Progenitor cell of endocrine pancreas (in vitro differentiated cells): ENCODE measurements at regions not wholly inside any gene's neighbourhood (a gene's known extent, or its start where the extent isn't known, plus 50 kb on each side); places are given as distances from the start of the nearest gene placed in this dataset.
"Not testable (repeated sequence)": the region's sequence is repeated elsewhere in the genome, so short reads cannot be mapped to it uniquely, and the experiment has no call there.

ENCODE experiments used
- DNase-seq: peaks from one replicate; pipeline ENCODE4 v3.0.0; 2021; ENCODE audit warnings: low spot score; ENCODE audit not compliant: unreplicated experiment
- H3K27ac Mint-ChIP-seq: 2 replicates; pipeline ENCODE4 v1.8.0; 2021; ENCODE audit warnings: mild to moderate bottlenecking, moderate library complexity, mixed read lengths
- H3K27me3 Mint-ChIP-seq: 2 replicates; pipeline ENCODE4 v1.8.0; 2021; ENCODE audit warnings: mixed read lengths
- H3K36me3 Mint-ChIP-seq: 2 replicates; pipeline ENCODE4 v1.8.0; 2022; ENCODE audit warnings: mixed read lengths; ENCODE audit not compliant: insufficient read depth
- H3K4me1 Mint-ChIP-seq: 2 replicates; pipeline ENCODE4 v1.8.0; 2021; ENCODE audit warnings: low read depth, mixed read lengths
- H3K4me3 Mint-ChIP-seq: 2 replicates; pipeline ENCODE4 v1.8.0; 2021; ENCODE audit warnings: low read depth, mild to moderate bottlenecking, moderate library complexity, mixed read lengths
- H3K9me3 Mint-ChIP-seq: 2 replicates; pipeline ENCODE4 v1.8.0; 2021; ENCODE audit warnings: low read depth, mixed read lengths

DNA sequence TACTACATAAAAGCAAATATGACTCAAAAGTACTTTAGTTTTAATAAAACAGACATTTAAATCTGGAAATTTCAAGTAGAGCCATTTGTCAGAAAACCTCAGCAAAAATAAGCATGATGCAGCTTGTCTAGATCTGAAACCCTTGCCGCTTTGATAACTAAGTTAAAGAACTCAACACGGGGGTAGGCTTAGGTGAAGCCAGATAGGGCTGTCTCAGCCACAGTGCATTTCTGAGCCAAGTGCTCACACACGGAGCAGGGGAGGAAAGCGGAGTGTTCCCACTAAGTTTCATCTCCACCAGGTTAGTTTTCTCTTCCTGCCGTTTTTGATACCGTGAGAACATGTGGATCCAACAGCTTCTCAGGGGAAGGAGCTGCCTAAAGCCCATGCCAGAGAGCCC lies 303.5 kb downstream of the BCL2L11 start:
- H3K27ac Mint-ChIP-seq, H3K4me3 Mint-ChIP-seq, H3K9me3 Mint-ChIP-seq, H3K4me1 Mint-ChIP-seq, DNase-seq, H3K36me3 Mint-ChIP-seq, H3K27me3 Mint-ChIP-seq: not testable (repeated sequence)

- not testable (repeated sequence) for H3K9me3 Mint-ChIP-seq, H3K4me1 Mint-ChIP-seq
These were observed 304.2 kb downstream of the BCL2L11 start for GRCh38 chr2:111424851-111425309.

GRCh38 chr2:111425789-111426201 lies 305.1 kb downstream of the BCL2L11 start:
- H3K4me1 Mint-ChIP-seq, H3K27me3 Mint-ChIP-seq, DNase-seq, H3K27ac Mint-ChIP-seq, H3K9me3 Mint-ChIP-seq, H3K36me3 Mint-ChIP-seq, H3K4me3 Mint-ChIP-seq: not testable (repeated sequence)

More at GRCh38 chr2:111424851-111425309, 304.2 kb downstream of the BCL2L11 start:
- H3K27me3 Mint-ChIP-seq, H3K36me3 Mint-ChIP-seq, DNase-seq, H3K27ac Mint-ChIP-seq, H3K4me3 Mint-ChIP-seq: not testable (repeated sequence)

GRCh38 chr2:111427346-111427745 lies 306.6 kb downstream of the BCL2L11 start:
- not testable (repeated sequence) for DNase-seq, H3K36me3 Mint-ChIP-seq, H3K27ac Mint-ChIP-seq, H3K9me3 Mint-ChIP-seq, H3K4me3 Mint-ChIP-seq, H3K4me1 Mint-ChIP-seq, H3K27me3 Mint-ChIP-seq

GRCh38 chr2:111428915-111429314 lies 308.2 kb downstream of the BCL2L11 start:
- not testable (repeated sequence) for H3K9me3 Mint-ChIP-seq, H3K4me1 Mint-ChIP-seq, H3K27ac Mint-ChIP-seq, H3K27me3 Mint-ChIP-seq, DNase-seq, H3K36me3 Mint-ChIP-seq, H3K4me3 Mint-ChIP-seq

DNA sequence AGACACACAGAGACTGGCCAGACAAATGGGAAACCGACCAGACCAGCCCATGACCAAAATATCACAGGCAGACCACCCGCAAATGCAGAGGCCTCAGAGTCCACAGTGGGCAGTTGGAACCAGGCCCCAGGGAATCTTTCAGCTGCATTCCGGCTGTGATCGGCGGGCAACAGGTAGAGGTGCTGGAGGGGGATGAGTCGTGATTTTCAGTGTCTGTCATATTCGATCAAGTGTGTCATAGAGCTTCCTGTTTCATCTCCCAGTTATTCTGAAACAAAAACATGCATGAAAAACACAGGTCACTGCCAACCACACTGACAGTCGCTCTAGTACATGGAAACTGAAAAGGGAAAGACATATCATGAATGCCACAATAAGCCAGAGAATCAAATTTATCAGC lies 308.6 kb downstream of the BCL2L11 start:
- not testable (repeated sequence) for H3K4me1 Mint-ChIP-seq, H3K9me3 Mint-ChIP-seq, H3K4me3 Mint-ChIP-seq

GRCh38 chr2:111430817-111431661 lies 310.3 kb downstream of the BCL2L11 start:
- H3K4me1 Mint-ChIP-seq, H3K4me3 Mint-ChIP-seq, H3K9me3 Mint-ChIP-seq, H3K27me3 Mint-ChIP-seq, H3K27ac Mint-ChIP-seq, H3K36me3 Mint-ChIP-seq, DNase-seq: not testable (repeated sequence)

More for the DNA sequence above, 308.6 kb downstream of the BCL2L11 start:
- not testable (repeated sequence) for H3K36me3 Mint-ChIP-seq, DNase-seq, H3K27me3 Mint-ChIP-seq, H3K27ac Mint-ChIP-seq

DNA sequence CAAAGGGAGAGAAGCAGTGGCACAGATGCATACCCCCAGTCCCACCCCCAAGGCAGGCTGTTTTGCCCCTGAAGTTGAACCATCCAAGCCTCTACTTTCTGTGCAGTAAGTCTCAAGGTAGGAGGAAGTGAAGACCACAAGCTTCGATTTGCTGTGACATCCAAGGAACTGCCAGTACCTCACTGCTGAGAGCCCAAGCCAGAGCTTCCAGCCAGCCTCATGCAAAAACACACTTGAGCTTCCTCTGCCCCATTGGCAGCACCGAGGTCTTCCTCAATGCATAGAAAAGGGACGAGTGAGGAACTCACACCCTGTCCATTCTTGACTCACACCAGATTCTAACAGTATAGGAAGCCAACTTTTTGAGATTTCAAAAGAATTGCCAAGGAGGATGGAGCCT lies 311.7 kb downstream of the BCL2L11 start:
- DNase-seq, H3K27me3 Mint-ChIP-seq, H3K9me3 Mint-ChIP-seq, H3K4me3 Mint-ChIP-seq, H3K4me1 Mint-ChIP-seq, H3K27ac Mint-ChIP-seq, H3K36me3 Mint-ChIP-seq: not testable (repeated sequence)

- not testable (repeated sequence) for H3K27me3 Mint-ChIP-seq, H3K9me3 Mint-ChIP-seq, H3K4me1 Mint-ChIP-seq, H3K36me3 Mint-ChIP-seq, H3K4me3 Mint-ChIP-seq, H3K27ac Mint-ChIP-seq, DNase-seq
These were observed 312.3 kb downstream of the BCL2L11 start for GRCh38 chr2:111432916-111433499.

- H3K4me3 Mint-ChIP-seq, H3K27me3 Mint-ChIP-seq, H3K27ac Mint-ChIP-seq, DNase-seq, H3K9me3 Mint-ChIP-seq, H3K4me1 Mint-ChIP-seq, H3K36me3 Mint-ChIP-seq: not testable (repeated sequence)
These were observed 313.3 kb downstream of the BCL2L11 start for GRCh38 chr2:111433892-111434607.

GRCh38 chr2:111434608-111434939 lies 313.9 kb downstream of the BCL2L11 start:
- not testable (repeated sequence) for H3K27ac Mint-ChIP-seq, H3K9me3 Mint-ChIP-seq, H3K4me1 Mint-ChIP-seq, H3K27me3 Mint-ChIP-seq, H3K4me3 Mint-ChIP-seq, H3K36me3 Mint-ChIP-seq, DNase-seq

- not testable (repeated sequence) for H3K4me3 Mint-ChIP-seq, H3K27me3 Mint-ChIP-seq, H3K27ac Mint-ChIP-seq, H3K4me1 Mint-ChIP-seq, H3K9me3 Mint-ChIP-seq, H3K36me3 Mint-ChIP-seq, DNase-seq
These were observed 315.0 kb downstream of the BCL2L11 start for GRCh38 chr2:111435553-111436310.
